Large intestine (tissue), 3 donors: ENCODE measurements at regions not wholly inside any gene's neighbourhood (a gene's known extent, or its start where the extent isn't known, plus 50 kb on each side); places are given as distances from the start of the nearest gene placed in this dataset.

ENCODE experiments used
- DNase-seq, 2 donors: peaks; one replicate each; pipeline versions ENCODE4 v3.0.0 to v3.0.0-alpha.2; 2013
- H3K27ac ChIP-seq: one replicate; pipeline ENCODE4 v1.5.1; 2013; ENCODE audit warnings: low read length
- H3K27me3 ChIP-seq: 2 replicates; pipeline ENCODE4 v1.6.1; 2013; ENCODE audit warnings: low read length; ENCODE audit not compliant: control insufficient read depth, insufficient read depth
- H3K36me3 ChIP-seq: 2 replicates; pipeline ENCODE4 v1.6.1; 2013; ENCODE audit warnings: low read length; ENCODE audit not compliant: control insufficient read depth, insufficient read depth
- H3K4me1 ChIP-seq: one replicate; pipeline ENCODE4 v1.6.1; 2013; ENCODE audit warnings: low read length; ENCODE audit not compliant: control insufficient read depth, insufficient read depth
- H3K4me3 ChIP-seq: one replicate; pipeline ENCODE4 v1.5.1; 2013; ENCODE audit warnings: low read length
- H3K9me3 ChIP-seq: one replicate; pipeline ENCODE4 v1.6.1; 2013; ENCODE audit warnings: mild to moderate bottlenecking, low read depth, low read length, moderate library complexity; ENCODE audit not compliant: control insufficient read depth
- WGBS: methylation state at CpG from one replicate; pipeline ENCODE4 v1.1.5; 2013; ENCODE audit warnings: low lambda C conversion rate; ENCODE audit not compliant: insufficient coverage; 5-methylcytosine and 5-hydroxymethylcytosine counted together

- H3K4me3 ChIP-seq = no peak overlapping the region
- no peak overlapping the region for H3K27ac ChIP-seq
- H3K4me1 ChIP-seq = no peaks in the 10 kb centered on the region
- no peaks in the 10 kb centered on the region for H3K9me3 ChIP-seq
- no peak for DNase-seq
- peaks cover 37% of the 10 kb centered on the region for H3K27me3 ChIP-seq
- no peaks in the 10 kb centered on the region for H3K36me3 ChIP-seq
- 92% methylated on average over 2 of the region's 2 CpGs for WGBS
These were observed 152.0 kb downstream of the INSIG2 start for GRCh38 chr2:118240276-118240675.

GRCh38 chr2:118239284-118239683 lies 151.0 kb downstream of the INSIG2 start:
- Histone ChIP-seq H3K9me3 (no peaks in the 10 kb centered on the region), H3K4me3 (no peak overlapping the region), H3K36me3 (no peaks in the 10 kb centered on the region), H3K27me3 (peaks cover 33% of the 10 kb centered on the region), H3K27ac (no peak overlapping the region), H3K4me1 (no peaks in the 10 kb centered on the region)
- WGBS = no CpG with 5 or more reads among the region's 5 CpGs
- no peak for DNase-seq

- Histone ChIP-seq H3K4me1 (no peaks in the 10 kb centered on the region), H3K27ac (no peak overlapping the region), H3K27me3 (peaks cover 28% of the 10 kb centered on the region), H3K36me3 (no peaks in the 10 kb centered on the region), H3K4me3 (no peak overlapping the region), H3K9me3 (no peaks in the 10 kb centered on the region)
- no peak for DNase-seq
These were observed 149.2 kb downstream of the INSIG2 start for GRCh38 chr2:118237451-118237850.

GRCh38 chr2:118232796-118233195 lies 144.5 kb downstream of the INSIG2 start:
- no peak for DNase-seq
- WGBS = no CpG with 5 or more reads among the region's 9 CpGs
- no peaks in the 10 kb centered on the region for H3K36me3 ChIP-seq
- H3K9me3 ChIP-seq = no peaks in the 10 kb centered on the region
- H3K27me3 ChIP-seq = peaks cover 48% of the 10 kb centered on the region
- H3K27ac ChIP-seq = no peak overlapping the region
- no peak overlapping the region for H3K4me3 ChIP-seq
- H3K4me1 ChIP-seq = no peaks in the 10 kb centered on the region

GRCh38 chr2:118232391-118232790 lies 144.1 kb downstream of the INSIG2 start:
- Histone ChIP-seq H3K27ac (no peak overlapping the region), H3K36me3 (no peaks in the 10 kb centered on the region), H3K4me3 (no peak overlapping the region), H3K27me3 (peaks cover 48% of the 10 kb centered on the region), H3K9me3 (no peaks in the 10 kb centered on the region), H3K4me1 (no peaks in the 10 kb centered on the region)
- no CpG with 5 or more reads among the region's 3 CpGs for WGBS
- no peak for DNase-seq

GRCh38 chr2:118231759-118232158 lies 143.5 kb downstream of the INSIG2 start:
- Histone ChIP-seq H3K4me1 (no peaks in the 10 kb centered on the region), H3K4me3 (no peak overlapping the region), H3K27ac (no peak overlapping the region), H3K36me3 (no peaks in the 10 kb centered on the region), H3K27me3 (peaks cover 45% of the 10 kb centered on the region), H3K9me3 (no peaks in the 10 kb centered on the region)
- WGBS = no CpG with 5 or more reads among the region's 6 CpGs
- no peak for DNase-seq

- no CpG with 5 or more reads among the region's 6 CpGs for WGBS
- H3K4me1 ChIP-seq = peaks cover 5% of the 10 kb centered on the region
These were observed 139.6 kb downstream of the INSIG2 start for GRCh38 chr2:118227698-118228508.

GRCh38 chr2:118225666-118226065 lies 137.4 kb downstream of the INSIG2 start:
- DNase-seq = no peak
- Histone ChIP-seq H3K36me3 (no peaks in the 10 kb centered on the region), H3K9me3 (peaks cover 6% of the 10 kb centered on the region), H3K27me3 (peaks cover 83% of the 10 kb centered on the region), H3K4me3 (no peak overlapping the region), H3K27ac (no peak overlapping the region), H3K4me1 (peaks cover 5% of the 10 kb centered on the region)
- WGBS = no CpG with 5 or more reads among the region's 9 CpGs

More at GRCh38 chr2:118227698-118228508, 139.6 kb downstream of the INSIG2 start:
- Histone ChIP-seq H3K27me3 (peaks cover 79% of the 10 kb centered on the region), H3K9me3 (peaks cover 6% of the 10 kb centered on the region), H3K36me3 (no peaks in the 10 kb centered on the region), H3K4me3 (no peak overlapping the region), H3K27ac (no peak overlapping the region)
- DNase-seq = no peak

- H3K4me3 ChIP-seq = no peak overlapping the region
- no peak for DNase-seq
- H3K36me3 ChIP-seq = no peaks in the 10 kb centered on the region
- H3K9me3 ChIP-seq = peaks cover 6% of the 10 kb centered on the region
- H3K27ac ChIP-seq = no peak overlapping the region
- peaks cover 5% of the 10 kb centered on the region for H3K4me1 ChIP-seq
- H3K27me3 ChIP-seq = peaks cover 82% of the 10 kb centered on the region
- WGBS = 20% methylated on average over 1 of the region's 15 CpGs
These were observed 136.6 kb downstream of the INSIG2 start for GRCh38 chr2:118224895-118225311.

- Histone ChIP-seq H3K4me3 (peak overlapping the region; percentile 14), H3K4me1 (peaks cover 5% of the 10 kb centered on the region), H3K9me3 (peaks cover 6% of the 10 kb centered on the region), H3K36me3 (no peaks in the 10 kb centered on the region), H3K27ac (no peak overlapping the region), H3K27me3 (peaks cover 78% of the 10 kb centered on the region)
- peak in 1 of 2 donors; percentile 50 for DNase-seq
- 2% methylated on average over 8 of the region's 77 CpGs for WGBS
These were observed 136.0 kb downstream of the INSIG2 start for GRCh38 chr2:118223992-118224894.
